ENCODE measurements at regions not wholly inside any gene's neighbourhood (a gene's known extent, or its start where the extent isn't known, plus 50 kb on each side); places are given as distances from the start of the nearest gene placed in this dataset.

GRCh38 chr20:39877788-39878187, 811.2 kb downstream of the MAFB start:
- H3K27me3 ChIP-seq (ENCODE audit: insufficient read depth, low read length, poor library complexity, severe bottlenecking) = no peaks in the 10 kb centered on the region
- no peaks in the 10 kb centered on the region for H3K79me2 ChIP-seq (ENCODE audit: insufficient read depth, low read length)
- H4K20me1 ChIP-seq (ENCODE audit: insufficient read depth, low read length, poor library complexity, severe bottlenecking) = no peaks in the 10 kb centered on the region
- peaks cover 8% of the 10 kb centered on the region for H3K4me1 ChIP-seq (ENCODE audit: insufficient read depth, low read length, poor library complexity, severe bottlenecking)
- H3K4me3 ChIP-seq (ENCODE audit: low read length, poor library complexity, severe bottlenecking) = no peak overlapping the region
- H3K36me3 ChIP-seq (ENCODE audit: insufficient read depth, low read length) = no peaks in the 10 kb centered on the region
- no peak overlapping the region for H3K4me2 ChIP-seq (ENCODE audit: low read depth, low read length, poor library complexity, severe bottlenecking)
- H3K9ac ChIP-seq (ENCODE audit: low read depth, low read length, poor library complexity, severe bottlenecking) = no peak overlapping the region
- no peaks in the 10 kb centered on the region for H3K9me2 ChIP-seq (replicated peaks; ENCODE audit: low read depth, low read length)
- TF ChIP-seq CTCF (conservative IDR thresholded peaks at IDR 0.05; ENCODE audit: low read length) (no peak), EZH2phosphoT487 (IDR thresholded peaks at IDR 0.05; ENCODE audit: borderline replicate concordance) (no peak)
- no peaks in the 10 kb centered on the region for H3F3A ChIP-seq (ENCODE audit: low read depth)
- no peak overlapping the region for H2AFZ ChIP-seq (ENCODE audit: low read length)
- H3K9me3 ChIP-seq (ENCODE audit: insufficient read depth, low read depth, low read length) = no peaks in the 10 kb centered on the region

GRCh38 chr20:39876976-39877635, 811.9 kb downstream of the MAFB start:
- no peak overlapping the region for H3K9ac ChIP-seq (ENCODE audit: low read depth, low read length, poor library complexity, severe bottlenecking)
- no peaks in the 10 kb centered on the region for H3K36me3 ChIP-seq (ENCODE audit: insufficient read depth, low read length)
- H3K4me1 ChIP-seq (ENCODE audit: insufficient read depth, low read length, poor library complexity, severe bottlenecking) = peaks cover 8% of the 10 kb centered on the region
- H3K79me2 ChIP-seq (ENCODE audit: insufficient read depth, low read length) = no peaks in the 10 kb centered on the region
- H3K4me2 ChIP-seq (ENCODE audit: low read depth, low read length, poor library complexity, severe bottlenecking) = no peak overlapping the region
- no peaks in the 10 kb centered on the region for H3F3A ChIP-seq (ENCODE audit: low read depth)
- no peaks in the 10 kb centered on the region for H4K20me1 ChIP-seq (ENCODE audit: insufficient read depth, low read length, poor library complexity, severe bottlenecking)
- H2AFZ ChIP-seq (ENCODE audit: low read length) = no peak overlapping the region
- H3K4me3 ChIP-seq (ENCODE audit: low read length, poor library complexity, severe bottlenecking) = no peak overlapping the region
- H3K9me3 ChIP-seq (ENCODE audit: insufficient read depth, low read depth, low read length) = no peaks in the 10 kb centered on the region
- H3K27me3 ChIP-seq (ENCODE audit: insufficient read depth, low read length, poor library complexity, severe bottlenecking) = no peaks in the 10 kb centered on the region
- H3K9me2 ChIP-seq (replicated peaks; ENCODE audit: low read depth, low read length) = no peaks in the 10 kb centered on the region
- no peak for TF ChIP-seq CTCF (conservative IDR thresholded peaks at IDR 0.05; ENCODE audit: low read length)
- no peak for TF ChIP-seq EZH2phosphoT487 (IDR thresholded peaks at IDR 0.05; ENCODE audit: borderline replicate concordance)

GRCh38 chr20:39875492-39876110, 813.4 kb downstream of the MAFB start:
- Histone ChIP-seq H3K36me3 (ENCODE audit: insufficient read depth, low read length) (no peaks in the 10 kb centered on the region), H2AFZ (ENCODE audit: low read length) (no peak overlapping the region), H3K4me2 (ENCODE audit: low read depth, low read length, poor library complexity, severe bottlenecking) (no peak overlapping the region), H3F3A (ENCODE audit: low read depth) (no peaks in the 10 kb centered on the region), H3K79me2 (ENCODE audit: insufficient read depth, low read length) (no peaks in the 10 kb centered on the region), H3K9me2 (replicated peaks; ENCODE audit: low read depth, low read length) (no peaks in the 10 kb centered on the region), H3K27me3 (ENCODE audit: insufficient read depth, low read length, poor library complexity, severe bottlenecking) (no peaks in the 10 kb centered on the region), H3K4me3 (ENCODE audit: low read length, poor library complexity, severe bottlenecking) (no peak overlapping the region), H3K9ac (ENCODE audit: low read depth, low read length, poor library complexity, severe bottlenecking) (no peak overlapping the region), H3K9me3 (ENCODE audit: insufficient read depth, low read depth, low read length) (no peaks in the 10 kb centered on the region), H3K4me1 (ENCODE audit: insufficient read depth, low read length, poor library complexity, severe bottlenecking) (peaks cover 8% of the 10 kb centered on the region), H4K20me1 (ENCODE audit: insufficient read depth, low read length, poor library complexity, severe bottlenecking) (no peaks in the 10 kb centered on the region)
- no peak for TF ChIP-seq CTCF (conservative IDR thresholded peaks at IDR 0.05; ENCODE audit: low read length)
- TF ChIP-seq EZH2phosphoT487 (IDR thresholded peaks at IDR 0.05; ENCODE audit: borderline replicate concordance) = no peak
